ENCODE measurements at regions not wholly inside any gene's neighbourhood (a gene's known extent, or its start where the extent isn't known, plus 50 kb on each side); places are given as distances from the start of the nearest gene placed in this dataset.

- Histone ChIP-seq H3K4me3 (ENCODE audit: control insufficient read depth in 2 of 3, extremely low read depth in 1 of 3, insufficient read depth in 2 of 3, low read depth in 1 of 3, low read length in 3 of 3) (no peak overlapping the region), H3K9me3 (ENCODE audit: control insufficient read depth, low read depth, low read length) (no peaks in the 10 kb centered on the region), H4K20me1 (ENCODE audit: control insufficient read depth, extremely low read depth, insufficient read depth, low read length) (no peaks in the 10 kb centered on the region), H3K4me1 (ENCODE audit: control insufficient read depth, extremely low read depth, insufficient read depth, low read length) (no peaks in the 10 kb centered on the region), H3K9me1 (ENCODE audit: control insufficient read depth, extremely low read depth, insufficient read depth, low read length) (no peaks in the 10 kb centered on the region), H3K79me2 (ENCODE audit: control insufficient read depth, insufficient read depth, low read length) (no peaks in the 10 kb centered on the region), H3K27ac (ENCODE audit: control insufficient read depth, insufficient read depth, low read length) (no peak overlapping the region), H2AFZ (ENCODE audit: control insufficient read depth, low read length) (no peak overlapping the region), H3K9ac (ENCODE audit: control insufficient read depth, extremely low read depth, insufficient read depth, low read length) (no peak overlapping the region), H3K27me3 (ENCODE audit: control insufficient read depth, extremely low read depth, insufficient read depth, low read length) (peaks cover 3% of the 10 kb centered on the region), H3K4me2 (ENCODE audit: control insufficient read depth, extremely low read depth, insufficient read depth, low read depth, low read length) (no peak overlapping the region), H3K36me3 (ENCODE audit: control insufficient read depth in 2 of 2, extremely low read depth in 1 of 2, insufficient read depth in 2 of 2, low read length in 2 of 2) (no peaks in the 10 kb centered on the region)
- DNase-seq (ENCODE audit: low read depth, low spot score) (no peak), FAIRE-seq (peak; percentile 17)
- dilution Hi-C loops (cut with MboI; ENCODE audit: extremely low pct_ligation_motif_present, low sequenced_read_pairs): no loop called here
- no peak for TF ChIP-seq EZH2 (IDR thresholded peaks at IDR 0.05; ENCODE audit: low read length)
- peak in 2 of 3 experiments; percentile 31 to 35 for TF ChIP-seq CTCF (optimal IDR thresholded peaks at IDR 0.05 in 1 of 3, IDR thresholded peaks at IDR 0.05 in 1 of 3, conservative IDR thresholded peaks at IDR 0.05 in 1 of 3; ENCODE audit: extremely low read depth in 1 of 3, insufficient read depth in 2 of 3, low read length in 3 of 3)
Measured at GRCh38 chr14:21990116-21990515, 316.5 kb upstream of the OR4E1 start.

DNA sequence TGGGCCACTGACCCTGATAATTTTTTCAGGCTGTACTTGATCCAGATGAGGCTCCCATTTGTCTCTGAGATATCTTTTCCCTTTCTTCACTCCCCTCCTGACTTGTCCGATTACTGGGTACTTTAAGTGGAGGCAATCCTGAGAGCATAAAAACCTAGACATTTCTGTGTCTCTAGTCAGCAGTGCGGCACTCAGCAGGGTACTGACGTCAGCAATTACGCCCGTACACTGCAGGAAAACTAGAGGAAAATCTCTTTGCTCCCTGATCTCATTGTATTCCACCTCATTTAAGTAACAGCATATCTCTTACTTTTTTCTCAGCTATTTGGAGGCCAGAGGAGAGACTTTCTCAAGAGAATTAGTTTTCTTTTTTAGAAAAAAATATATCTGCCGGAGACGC lies 315.5 kb upstream of the OR4E1 start:
- Histone ChIP-seq H3K27ac (ENCODE audit: control insufficient read depth, insufficient read depth, low read length) (no peak overlapping the region), H4K20me1 (ENCODE audit: control insufficient read depth, extremely low read depth, insufficient read depth, low read length) (no peaks in the 10 kb centered on the region), H2AFZ (ENCODE audit: control insufficient read depth, low read length) (no peak overlapping the region), H3K9me1 (ENCODE audit: control insufficient read depth, extremely low read depth, insufficient read depth, low read length) (no peaks in the 10 kb centered on the region), H3K4me3 (ENCODE audit: control insufficient read depth in 2 of 3, extremely low read depth in 1 of 3, insufficient read depth in 2 of 3, low read depth in 1 of 3, low read length in 3 of 3) (no peak overlapping the region), H3K9me3 (ENCODE audit: control insufficient read depth, low read depth, low read length) (no peaks in the 10 kb centered on the region), H3K4me1 (ENCODE audit: control insufficient read depth, extremely low read depth, insufficient read depth, low read length) (no peaks in the 10 kb centered on the region), H3K27me3 (ENCODE audit: control insufficient read depth, extremely low read depth, insufficient read depth, low read length) (peaks cover 3% of the 10 kb centered on the region), H3K9ac (ENCODE audit: control insufficient read depth, extremely low read depth, insufficient read depth, low read length) (no peak overlapping the region), H3K4me2 (ENCODE audit: control insufficient read depth, extremely low read depth, insufficient read depth, low read depth, low read length) (no peak overlapping the region), H3K79me2 (ENCODE audit: control insufficient read depth, insufficient read depth, low read length) (no peaks in the 10 kb centered on the region), H3K36me3 (ENCODE audit: control insufficient read depth in 2 of 2, extremely low read depth in 1 of 2, insufficient read depth in 2 of 2, low read length in 2 of 2) (no peaks in the 10 kb centered on the region)
- FAIRE-seq: no peak
- DNase-seq (ENCODE audit: low read depth, low spot score): no peak
- dilution Hi-C loops (cut with MboI; ENCODE audit: extremely low pct_ligation_motif_present, low sequenced_read_pairs): no loop called here
- TF ChIP-seq CTCF (optimal IDR thresholded peaks at IDR 0.05 in 1 of 3, IDR thresholded peaks at IDR 0.05 in 1 of 3, conservative IDR thresholded peaks at IDR 0.05 in 1 of 3; ENCODE audit: extremely low read depth in 1 of 3, insufficient read depth in 2 of 3, low read length in 3 of 3) (no peak), EZH2 (IDR thresholded peaks at IDR 0.05; ENCODE audit: low read length) (no peak)
